ENCODE measurements at regions not wholly inside any gene's neighbourhood (a gene's known extent, or its start where the extent isn't known, plus 50 kb on each side); places are given as distances from the start of the nearest gene placed in this dataset.

GRCh38 chr17:71821511-71821910 is 299.3 kb upstream of the SOX9 start:
- DNase-seq (no peak), ATAC-seq (ENCODE audit: low read depth) (no peak)
- no peaks in the 10 kb centered on the region for H3K79me2 ChIP-seq (ENCODE audit: control insufficient read depth, insufficient read depth, low read length)
- TF ChIP-seq EZH2 (IDR thresholded peaks at IDR 0.05; ENCODE audit: borderline replicate concordance, insufficient read depth, low read depth, low read length, poor library complexity, severe bottlenecking), result no peak
- TF ChIP-seq CTCF (IDR thresholded peaks at IDR 0.05), result no peak
- WGBS (ENCODE audit: insufficient coverage), result 80% methylated on average over 3 of the region's 4 CpGs
- no peak overlapping the region for H2AFZ ChIP-seq (ENCODE audit: insufficient read depth, low read depth, low read length, poor library complexity, severe bottlenecking)
- H3K4me1 ChIP-seq (ENCODE audit: control insufficient read depth in 2 of 2, insufficient read depth in 2 of 2, low read length in 2 of 2), result no peaks in the 10 kb centered on the region
- no peaks in the 10 kb centered on the region for H3K27me3 ChIP-seq (replicated peaks in 1 of 4; ENCODE audit: control extremely low read depth in 1 of 4, control insufficient read depth in 3 of 4, insufficient read depth in 4 of 4, low read length in 3 of 4)
- Mint-ChIP-seq H3K4me1 (no peaks in the 10 kb centered on the region), H3K9me3 (ENCODE audit: insufficient read depth) (no peaks in the 10 kb centered on the region), H3K27ac (no peak overlapping the region), H3K27me3 (no peaks in the 10 kb centered on the region), H3K4me3 (no peak overlapping the region)
- ChIA-PET POLR2A (no interaction called here), CTCF (no interaction called here)
- no peak overlapping the region for H3K27ac ChIP-seq (ENCODE audit: low read length in 2 of 2)
- intact Hi-C loops (cut with micrococcal nuclease), result no loop called here
- H4K20me1 ChIP-seq (ENCODE audit: control insufficient read depth, insufficient read depth, low read length, poor library complexity, severe bottlenecking), result no peaks in the 10 kb centered on the region
- H3K9me3 ChIP-seq (ENCODE audit: control extremely low read depth in 1 of 3, control insufficient read depth in 2 of 3, insufficient read depth in 1 of 3, low read length in 2 of 3), result no peaks in the 10 kb centered on the region
- H3K36me3 ChIP-seq (replicated peaks in 1 of 2; ENCODE audit: control extremely low read depth in 1 of 2, control insufficient read depth in 1 of 2, extremely low read depth in 1 of 2, insufficient read depth in 2 of 2, low read length in 1 of 2), result no peaks in the 10 kb centered on the region
- H3K4me2 ChIP-seq (replicated peaks; ENCODE audit: low read depth, low read length, poor library complexity, severe bottlenecking), result no peak overlapping the region
- H3K4me3 ChIP-seq (ENCODE audit: control extremely low read depth in 1 of 5, extremely low read depth in 1 of 5, insufficient read depth in 1 of 5, low read depth in 2 of 5, low read length in 4 of 5), result no peak overlapping the region
- no peak overlapping the region for H3K9ac ChIP-seq (ENCODE audit: low read length)

GRCh38 chr17:71824671-71825070 is 296.1 kb upstream of the SOX9 start:
- H3K9ac ChIP-seq (ENCODE audit: low read length), result no peak overlapping the region
- Mint-ChIP-seq H3K27me3 (no peaks in the 10 kb centered on the region), H3K4me1 (no peaks in the 10 kb centered on the region), H3K4me3 (no peak overlapping the region), H3K9me3 (ENCODE audit: insufficient read depth) (no peaks in the 10 kb centered on the region), H3K27ac (no peak overlapping the region)
- ATAC-seq (ENCODE audit: low read depth) (no peak), DNase-seq (no peak)
- ChIA-PET CTCF (no interaction called here), POLR2A (no interaction called here)
- H3K4me2 ChIP-seq (replicated peaks; ENCODE audit: low read depth, low read length, poor library complexity, severe bottlenecking), result no peak overlapping the region
- WGBS (ENCODE audit: insufficient coverage), result 58% methylated on average over 4 of the region's 4 CpGs
- no peaks in the 10 kb centered on the region for H3K9me3 ChIP-seq (ENCODE audit: control extremely low read depth in 1 of 3, control insufficient read depth in 2 of 3, insufficient read depth in 1 of 3, low read length in 2 of 3)
- intact Hi-C loops (cut with micrococcal nuclease), result no loop called here
- no peak overlapping the region for H3K27ac ChIP-seq (ENCODE audit: low read length in 2 of 2)
- H3K4me3 ChIP-seq (ENCODE audit: control extremely low read depth in 1 of 5, extremely low read depth in 1 of 5, insufficient read depth in 1 of 5, low read depth in 2 of 5, low read length in 4 of 5), result no peak overlapping the region
- no peaks in the 10 kb centered on the region for H4K20me1 ChIP-seq (ENCODE audit: control insufficient read depth, insufficient read depth, low read length, poor library complexity, severe bottlenecking)
- H3K4me1 ChIP-seq (ENCODE audit: control insufficient read depth in 2 of 2, insufficient read depth in 2 of 2, low read length in 2 of 2), result no peaks in the 10 kb centered on the region
- H2AFZ ChIP-seq (ENCODE audit: insufficient read depth, low read depth, low read length, poor library complexity, severe bottlenecking), result no peak overlapping the region
- no peaks in the 10 kb centered on the region for H3K27me3 ChIP-seq (replicated peaks in 1 of 4; ENCODE audit: control extremely low read depth in 1 of 4, control insufficient read depth in 3 of 4, insufficient read depth in 4 of 4, low read length in 3 of 4)
- no peaks in the 10 kb centered on the region for H3K36me3 ChIP-seq (replicated peaks in 1 of 2; ENCODE audit: control extremely low read depth in 1 of 2, control insufficient read depth in 1 of 2, extremely low read depth in 1 of 2, insufficient read depth in 2 of 2, low read length in 1 of 2)
- no peaks in the 10 kb centered on the region for H3K79me2 ChIP-seq (ENCODE audit: control insufficient read depth, insufficient read depth, low read length)
- TF ChIP-seq EZH2 (IDR thresholded peaks at IDR 0.05; ENCODE audit: borderline replicate concordance, insufficient read depth, low read depth, low read length, poor library complexity, severe bottlenecking) (no peak), CTCF (IDR thresholded peaks at IDR 0.05) (no peak)

All from B cell (primary cell).